ENCODE measurements at regions not wholly inside any gene's neighbourhood (a gene's known extent, or its start where the extent isn't known, plus 50 kb on each side); places are given as distances from the start of the nearest gene placed in this dataset.
"Not testable (repeated sequence)": the region's sequence is repeated elsewhere in the genome, so short reads cannot be mapped to it uniquely, and the experiment has no call there.

- no peak for DNase-seq
These were observed 385.4 kb upstream of the GYPC start for GRCh38 chr2:126270587-126270986.

- no peak for DNase-seq
These were observed 383.6 kb upstream of the GYPC start for GRCh38 chr2:126272401-126272800.

GRCh38 chr2:126275098-126275497 lies 380.9 kb upstream of the GYPC start:
- DNase-seq: no peak

- DNase-seq: not testable (repeated sequence)
These were observed 379.7 kb upstream of the GYPC start for GRCh38 chr2:126276268-126276667.

GRCh38 chr2:126288362-126288761 lies 367.6 kb upstream of the GYPC start:
- no peak for DNase-seq

- not testable (repeated sequence) for DNase-seq
These were observed 362.0 kb upstream of the GYPC start for GRCh38 chr2:126293962-126294361.

GRCh38 chr2:126299469-126299976 lies 356.4 kb upstream of the GYPC start:
- no peak for DNase-seq

- DNase-seq: no peak
These were observed 355.6 kb upstream of the GYPC start for GRCh38 chr2:126300348-126300747.

GRCh38 chr2:126302043-126302442 lies 353.9 kb upstream of the GYPC start:
- no peak for DNase-seq

GRCh38 chr2:126303113-126303512 lies 352.8 kb upstream of the GYPC start:
- DNase-seq: no peak

GRCh38 chr2:126304154-126304553 lies 351.8 kb upstream of the GYPC start:
- DNase-seq: no peak

GRCh38 chr2:126306539-126306938 lies 349.4 kb upstream of the GYPC start:
- no peak for DNase-seq

GRCh38 chr2:126307740-126308139 lies 348.2 kb upstream of the GYPC start:
- no peak for DNase-seq

GRCh38 chr2:126309185-126309584 lies 346.8 kb upstream of the GYPC start:
- no peak for DNase-seq

GRCh38 chr2:126312579-126312978 lies 343.4 kb upstream of the GYPC start:
- DNase-seq: no peak

- no peak for DNase-seq
These were observed 340.1 kb upstream of the GYPC start for GRCh38 chr2:126315828-126316227.

GRCh38 chr2:126317790-126318431 lies 338.0 kb upstream of the GYPC start:
- no peak for DNase-seq

- no peak for DNase-seq
These were observed 333.6 kb upstream of the GYPC start for GRCh38 chr2:126322342-126322741.

- DNase-seq: no peak
These were observed 330.8 kb upstream of the GYPC start for GRCh38 chr2:126325202-126325601.

- no peak for DNase-seq
These were observed 326.8 kb upstream of the GYPC start for GRCh38 chr2:126329173-126329572.

- no peak for DNase-seq
These were observed 313.5 kb upstream of the GYPC start for GRCh38 chr2:126342457-126342856.

GRCh38 chr2:126343136-126343535 lies 312.8 kb upstream of the GYPC start:
- no peak for DNase-seq

- no peak for DNase-seq
These were observed 311.5 kb upstream of the GYPC start for GRCh38 chr2:126344493-126344892.

- DNase-seq: no peak
These were observed 310.3 kb upstream of the GYPC start for GRCh38 chr2:126345691-126346090.

GRCh38 chr2:126356631-126357030 lies 299.3 kb upstream of the GYPC start:
- no peak for DNase-seq
